HG03571 (cell line): ENCODE measurements at regions not wholly inside any gene's neighbourhood (a gene's known extent, or its start where the extent isn't known, plus 50 kb on each side); places are given as distances from the start of the nearest gene placed in this dataset.

Experiments
- ATAC-seq: cut with Tn5 transposase; IDR thresholded peaks from one replicate; pipeline ENCODE4 v1.9.1; 2021; ENCODE audit not compliant: unreplicated experiment

DNA sequence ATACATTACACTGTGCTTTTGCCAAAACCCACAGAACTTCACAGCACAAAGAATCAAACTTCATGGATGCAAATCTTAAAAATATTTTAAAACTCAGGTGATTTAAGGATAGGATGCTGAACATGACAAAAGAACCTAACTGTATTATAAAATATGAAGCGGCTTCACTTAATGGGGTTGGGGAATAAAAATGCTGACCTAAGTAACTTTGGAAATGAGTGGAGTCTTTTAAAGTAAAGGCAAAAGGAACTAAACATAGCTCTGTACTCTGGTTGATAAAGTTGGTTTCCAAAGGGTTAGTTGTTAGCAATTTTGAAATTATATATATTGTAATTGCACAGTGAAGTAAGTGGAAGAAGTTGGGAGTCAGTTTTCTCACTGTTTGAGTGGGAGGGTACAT lies 111.5 kb upstream of the SYT1 start:
- ATAC-seq = no peak

DNA sequence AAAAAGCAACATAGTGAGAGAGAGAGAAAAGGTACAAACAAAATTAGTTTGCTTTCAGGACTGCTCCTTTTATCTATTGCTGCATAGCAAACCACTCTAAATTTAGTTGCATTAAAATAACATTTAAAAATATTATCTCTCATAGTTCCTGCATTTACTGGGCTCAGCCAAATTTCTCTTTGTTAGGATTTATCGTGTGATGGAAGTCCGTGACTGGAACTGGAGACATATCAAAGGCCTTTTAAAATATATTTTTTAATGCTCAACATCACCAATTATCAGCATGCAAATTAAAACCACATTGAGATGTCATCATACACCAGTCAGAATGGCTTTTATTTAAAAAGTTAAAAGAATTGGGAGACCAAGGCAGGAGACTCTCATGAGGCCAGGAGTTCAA lies 107.6 kb upstream of the SYT1 start:
- no peak for ATAC-seq

DNA sequence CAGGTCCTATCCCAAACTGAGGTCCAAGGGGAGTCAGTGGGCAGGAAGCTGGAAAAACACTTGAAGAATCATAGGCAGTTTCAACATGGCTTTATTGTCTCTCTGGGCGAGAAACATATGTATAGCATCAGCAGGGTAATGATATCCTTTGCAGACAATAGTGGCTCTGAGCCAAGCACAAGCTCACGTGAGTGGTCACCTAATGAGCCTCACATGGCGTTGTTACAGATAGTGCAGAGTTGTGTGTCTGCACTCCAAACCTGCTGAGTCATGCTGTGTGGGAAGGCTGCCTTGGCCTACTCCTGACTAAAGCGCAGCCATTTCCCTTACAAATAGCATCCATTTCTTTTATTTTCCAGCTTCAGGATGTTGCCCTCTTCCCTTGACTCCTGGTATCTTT lies 105.2 kb upstream of the SYT1 start:
- no peak for ATAC-seq

DNA sequence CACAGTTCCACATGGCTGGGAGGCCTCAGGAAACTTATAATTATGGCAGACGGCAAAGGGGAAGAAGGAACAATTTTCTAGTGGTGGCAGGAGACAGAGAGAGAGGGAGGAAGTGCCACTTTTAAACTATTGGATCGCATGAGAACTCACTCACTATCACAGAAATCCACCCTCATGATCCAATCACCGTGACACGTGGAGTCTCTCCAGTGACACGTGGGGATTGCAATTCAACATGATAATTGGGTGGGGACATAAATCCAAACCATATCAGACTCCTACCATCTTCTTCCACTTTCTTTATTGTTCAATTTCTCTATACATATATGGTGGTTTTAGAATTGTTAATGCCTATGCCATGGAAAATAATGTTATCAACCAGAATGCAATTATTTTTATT lies 103.7 kb upstream of the SYT1 start:
- ATAC-seq = no peak

DNA sequence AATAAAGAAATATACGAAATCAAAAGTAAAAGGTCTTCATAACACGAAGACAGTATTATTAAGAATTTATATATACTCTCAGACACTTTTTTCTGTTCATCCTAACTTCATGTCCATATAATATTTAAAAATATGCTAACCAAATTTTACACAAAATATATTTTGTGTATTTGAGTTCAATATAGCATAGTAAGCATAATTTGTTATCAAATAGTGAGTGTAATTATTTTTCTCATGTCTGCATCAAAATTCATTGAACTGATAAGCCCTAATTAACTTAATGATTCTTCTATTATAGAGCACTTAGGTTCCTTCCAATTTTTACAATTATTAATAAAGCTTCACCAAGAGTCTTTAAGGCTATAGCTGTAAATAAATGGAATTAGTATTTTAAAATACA lies 99.7 kb upstream of the SYT1 start:
- no peak for ATAC-seq

DNA sequence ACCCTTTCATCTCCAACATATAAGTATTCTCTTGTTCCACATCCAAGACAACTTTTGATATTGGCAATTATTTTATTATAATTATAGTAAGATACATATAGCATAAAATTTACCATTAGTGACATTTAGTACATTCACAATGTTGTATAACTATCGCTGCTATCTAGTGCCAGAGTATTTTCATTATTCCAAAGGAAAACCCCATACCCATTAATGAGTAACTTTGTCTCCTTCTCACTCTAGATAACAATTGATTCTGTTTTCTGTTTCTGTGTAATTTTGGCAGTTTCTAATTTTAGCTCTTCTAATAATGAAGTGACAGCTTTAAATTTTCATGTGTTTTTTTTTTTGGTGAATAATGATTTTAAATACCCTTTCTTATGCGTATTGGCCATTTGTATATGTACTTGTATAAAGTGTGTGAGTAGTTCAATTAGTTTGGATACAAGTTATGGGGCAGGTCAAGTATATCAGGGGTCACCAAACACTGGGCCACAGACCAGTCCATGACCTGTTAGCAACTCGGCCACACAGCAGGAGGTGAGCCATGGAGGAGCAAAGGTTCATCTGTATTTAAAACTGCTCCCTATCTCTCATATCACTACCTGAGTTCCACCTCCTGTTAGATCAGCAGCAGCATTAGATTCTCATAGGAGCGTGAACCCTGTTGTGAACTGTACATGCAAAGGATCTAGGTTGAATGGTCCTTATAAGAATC lies 97.2 kb upstream of the SYT1 start:
- no peak for ATAC-seq

DNA sequence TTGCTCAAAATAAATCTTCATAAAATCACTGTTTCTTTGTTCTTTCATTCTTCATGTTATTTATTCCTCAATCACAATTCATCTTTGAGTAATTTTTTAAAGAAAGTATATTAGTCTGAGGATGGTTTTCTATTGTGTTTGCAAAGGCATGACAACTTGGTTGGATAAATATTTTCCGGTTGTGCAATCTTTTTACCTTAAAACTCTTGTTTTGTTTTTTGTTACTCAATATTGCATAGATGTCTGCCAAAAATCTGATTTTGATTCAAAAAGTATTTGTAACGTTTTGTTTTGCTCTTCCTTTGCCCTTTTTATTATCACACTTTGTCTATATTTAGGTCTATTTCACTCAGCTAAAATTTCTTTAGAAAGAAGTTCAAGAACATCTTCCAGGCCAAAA lies 86.2 kb upstream of the SYT1 start:
- no peak for ATAC-seq

DNA sequence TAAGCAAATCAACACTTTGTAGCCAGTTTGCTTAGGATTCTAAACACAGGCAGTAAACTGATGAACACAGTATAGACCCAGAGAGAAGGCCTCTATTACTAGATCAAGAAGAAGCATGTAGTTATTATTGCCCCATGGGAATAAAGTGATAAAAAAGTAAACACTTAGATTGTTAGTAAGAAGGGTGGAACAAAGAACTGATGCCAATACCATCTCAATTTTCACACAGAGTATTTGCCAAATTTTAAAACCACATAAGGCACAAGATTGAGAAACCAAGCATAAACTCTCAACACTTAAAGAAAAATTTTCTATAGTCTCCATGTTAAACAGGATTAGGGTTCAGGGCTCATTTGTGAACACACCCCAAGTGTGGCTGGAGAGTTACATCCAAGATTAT lies 77.0 kb upstream of the SYT1 start:
- ATAC-seq = no peak

DNA sequence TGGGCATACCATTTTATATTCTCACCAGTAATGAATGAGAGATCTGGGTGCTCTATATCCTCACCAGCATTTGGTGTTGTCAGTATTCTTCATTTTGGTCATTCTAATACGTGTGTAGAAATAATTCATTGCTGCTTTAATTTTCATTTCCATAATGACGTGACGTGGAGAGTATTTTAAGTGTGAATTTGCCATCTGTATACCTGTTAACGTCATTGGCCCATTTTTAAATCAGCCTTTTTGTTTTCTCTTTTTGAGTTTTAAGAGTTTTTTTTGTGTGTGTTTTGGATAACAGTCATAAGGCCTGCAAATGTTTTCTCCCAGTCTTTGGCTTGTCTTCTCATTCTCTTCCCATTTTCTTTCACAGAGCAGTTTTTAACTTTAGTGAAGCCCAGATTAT lies 74.4 kb upstream of the SYT1 start:
- no peak for ATAC-seq

DNA sequence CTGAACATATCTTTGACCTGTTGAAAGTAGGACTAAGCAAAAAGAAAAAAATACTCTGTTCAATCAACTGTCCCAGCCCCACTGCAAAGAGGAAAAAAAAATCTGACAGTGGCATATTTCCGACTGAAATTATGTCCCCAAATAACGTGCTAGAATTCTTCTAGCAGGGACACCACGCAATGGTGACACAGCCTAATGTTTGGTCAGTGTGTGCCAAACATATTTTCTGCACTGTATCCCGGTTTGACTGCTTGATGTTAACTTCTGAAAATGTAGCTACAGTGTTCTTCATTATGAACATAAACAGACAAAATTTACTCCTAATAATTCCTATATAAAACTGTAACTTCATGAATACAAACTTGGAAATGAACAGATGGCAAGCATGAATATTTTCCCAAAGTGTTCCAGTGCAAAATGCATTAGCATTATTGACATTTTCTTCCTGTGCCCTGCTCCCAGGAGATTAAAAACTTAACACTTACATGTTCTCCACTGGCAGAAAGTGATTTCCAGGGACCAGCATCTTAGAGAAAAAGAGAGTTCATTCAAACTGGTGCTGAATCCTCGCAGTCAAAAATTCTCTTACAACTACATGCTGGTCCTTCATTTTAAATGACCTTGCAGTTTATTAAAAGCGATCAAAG lies 72.4 kb upstream of the SYT1 start:
- no peak for ATAC-seq

DNA sequence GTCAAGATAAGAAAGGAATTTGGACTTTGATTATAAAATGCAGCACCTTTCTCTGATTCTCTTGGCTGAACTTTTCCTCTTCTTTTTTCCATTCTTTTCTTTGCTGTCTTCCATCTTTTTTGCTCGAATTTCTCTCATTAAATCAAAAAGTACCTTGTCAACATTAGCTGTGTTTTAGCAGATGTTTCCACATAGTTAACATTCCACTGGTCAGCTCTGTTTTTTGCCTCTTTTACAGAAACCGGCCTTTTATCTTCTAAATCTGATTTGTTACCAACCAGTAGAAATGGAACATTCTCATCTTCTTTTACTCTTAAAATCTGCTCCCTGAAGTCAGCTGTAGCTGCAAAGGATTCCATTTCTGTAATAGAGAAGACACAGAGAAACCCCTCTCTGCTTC lies 71.1 kb upstream of the SYT1 start:
- ATAC-seq = no peak

DNA sequence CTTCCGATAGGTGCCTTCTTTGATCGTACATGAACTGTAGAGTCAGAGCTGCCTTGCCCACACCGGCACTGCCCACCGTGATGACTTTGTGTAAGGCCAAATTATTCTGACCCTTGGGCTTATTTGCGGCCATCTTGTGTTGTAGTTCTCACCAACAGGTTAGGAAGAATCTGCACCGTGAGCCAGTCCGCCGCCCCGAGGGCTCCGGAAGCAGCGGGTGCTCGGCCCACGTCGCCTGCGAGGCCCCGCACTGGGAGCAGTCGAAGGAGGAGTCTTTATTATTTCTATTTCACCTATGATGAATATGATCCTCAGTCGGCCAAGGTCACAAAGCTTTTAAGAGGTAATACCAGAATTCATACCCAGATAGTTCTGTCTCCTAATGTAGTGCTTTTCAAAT lies 70.6 kb upstream of the SYT1 start:
- no peak for ATAC-seq

DNA sequence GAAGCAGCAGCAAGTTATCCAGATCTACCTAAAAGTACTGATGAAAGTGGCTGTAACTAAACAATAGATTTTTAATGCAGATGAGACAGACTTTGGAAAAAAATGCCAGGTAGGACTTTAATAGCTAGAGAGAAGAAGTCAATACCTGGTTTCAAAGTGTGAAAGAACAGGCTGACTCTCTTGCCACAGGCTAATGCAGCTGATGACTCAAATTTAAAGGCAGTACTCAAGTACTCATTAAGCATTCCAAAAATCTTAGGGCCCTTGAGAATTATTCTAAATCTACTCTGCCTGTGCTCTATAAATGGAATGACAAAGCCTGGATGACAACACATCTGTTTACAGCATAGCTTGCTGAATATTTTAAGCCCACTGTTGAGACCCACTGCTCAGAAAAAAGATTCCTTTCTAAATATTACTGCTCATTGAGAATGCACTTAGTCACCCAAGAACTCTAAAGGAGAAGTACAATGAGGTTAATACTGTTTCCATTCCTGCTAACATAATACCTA lies 68.6 kb upstream of the SYT1 start:
- no peak for ATAC-seq

DNA sequence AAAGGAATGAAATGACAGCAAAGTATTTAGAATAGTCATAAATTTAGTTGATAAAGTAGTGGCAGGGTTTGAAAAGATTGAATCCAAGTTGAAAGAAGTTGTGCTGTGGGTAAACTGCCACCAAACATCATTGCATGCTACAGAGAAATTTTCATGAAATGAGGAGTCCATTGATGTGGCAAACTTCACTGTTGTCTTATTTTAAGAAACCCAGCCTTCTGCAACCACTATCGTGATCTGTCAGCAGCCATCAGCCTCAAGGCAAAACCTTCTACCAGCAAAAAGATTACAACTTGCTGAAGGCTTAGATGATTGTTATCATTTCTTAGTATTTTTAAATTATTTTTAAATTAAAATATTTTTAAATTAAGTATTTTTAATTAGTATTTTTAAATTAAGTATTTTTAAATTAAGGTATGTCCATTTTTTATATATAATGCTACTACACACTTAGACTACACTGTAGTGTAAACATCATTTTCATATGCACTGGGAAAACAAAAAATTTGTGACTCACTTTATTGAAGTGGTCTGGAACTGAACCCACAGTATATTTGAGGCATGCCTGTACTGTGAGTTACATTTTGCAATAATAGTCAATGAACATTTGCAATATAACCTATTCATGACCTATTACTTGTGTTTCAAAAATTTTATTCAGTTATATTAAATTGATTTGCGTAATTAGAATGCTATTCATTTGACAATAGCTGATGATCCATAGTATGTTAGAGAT lies 67.2 kb upstream of the SYT1 start:
- ATAC-seq = no peak

DNA sequence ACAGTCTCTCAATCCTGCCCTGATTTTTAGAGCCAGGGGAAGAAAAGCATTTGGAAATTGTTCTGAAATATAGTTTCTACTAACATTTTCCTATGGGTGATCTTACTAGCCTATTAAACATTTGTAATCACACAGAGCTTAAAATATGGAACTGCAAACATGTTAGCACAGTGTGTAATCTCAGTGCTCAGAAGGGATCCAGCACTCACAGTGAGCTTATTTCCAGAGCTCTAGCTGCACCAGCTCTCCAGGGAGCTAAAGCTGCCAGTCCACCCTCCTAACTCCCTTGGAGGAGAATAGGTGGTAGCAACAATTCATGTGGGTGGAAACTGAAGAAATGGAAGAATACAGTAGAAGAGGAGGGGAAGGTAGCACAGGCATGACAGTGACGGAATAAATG lies 64.9 kb upstream of the SYT1 start:
- no peak for ATAC-seq

DNA sequence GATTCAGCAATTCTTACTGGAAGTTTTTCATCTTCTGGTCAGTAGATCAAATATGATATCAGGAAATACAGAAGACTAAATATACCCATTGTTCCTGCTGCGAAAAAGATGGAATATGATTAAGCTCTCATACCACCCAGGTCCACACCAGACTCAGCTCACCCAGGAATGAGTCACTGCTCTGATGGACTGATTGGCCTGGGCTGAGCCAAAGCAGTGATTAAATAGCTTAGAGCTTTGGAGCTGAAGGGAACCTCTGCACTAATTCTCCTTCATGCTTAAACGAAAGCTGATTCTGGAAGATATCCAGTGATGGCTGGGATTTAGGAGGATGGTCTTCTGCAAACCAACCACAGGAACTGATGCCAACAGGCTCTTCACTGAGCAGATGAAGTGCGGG lies 62.0 kb upstream of the SYT1 start:
- no peak for ATAC-seq

DNA sequence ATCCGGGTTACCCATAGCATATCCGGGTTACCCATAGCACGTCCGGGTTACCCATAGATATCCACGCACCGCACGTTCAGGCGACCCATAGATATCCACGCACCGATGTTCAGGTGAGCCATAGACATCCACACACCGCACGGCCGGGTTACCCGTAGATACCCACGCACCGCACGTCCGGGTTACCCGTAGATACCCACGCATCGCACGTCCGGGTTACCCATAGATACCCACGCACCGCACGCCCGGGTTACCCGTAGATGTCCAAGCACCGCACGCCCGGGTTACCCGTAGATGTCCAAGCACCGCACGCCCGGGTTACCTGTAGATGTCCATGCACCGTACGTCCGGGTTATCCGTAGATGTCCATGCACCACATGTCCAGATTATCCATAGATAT lies 60.3 kb upstream of the SYT1 start:
- no peak for ATAC-seq
